Stimulated activated naive CD8-positive, alpha-beta T cell treated with anti-CD3 and anti-CD28 coated beads, Interleukin-15, Interleukin-2, amounts not matched to agents 100 U/mL and 50 U/mL, for 24 hours (primary cell): ENCODE measurements at regions not wholly inside any gene's neighbourhood (a gene's known extent, or its start where the extent isn't known, plus 50 kb on each side); places are given as distances from the start of the nearest gene placed in this dataset.
"Not testable (repeated sequence)": the region's sequence is repeated elsewhere in the genome, so short reads cannot be mapped to it uniquely, and the experiment has no call there.

ENCODE experiments used
- ATAC-seq: fragments of 150-1000 bp; cut with Tn5 transposase; one replicate; pipeline ENCODE4 v1.10.0; 2021
- DNase-seq: peaks from one replicate; pipeline ENCODE4 v3.0.0; 2021

DNA sequence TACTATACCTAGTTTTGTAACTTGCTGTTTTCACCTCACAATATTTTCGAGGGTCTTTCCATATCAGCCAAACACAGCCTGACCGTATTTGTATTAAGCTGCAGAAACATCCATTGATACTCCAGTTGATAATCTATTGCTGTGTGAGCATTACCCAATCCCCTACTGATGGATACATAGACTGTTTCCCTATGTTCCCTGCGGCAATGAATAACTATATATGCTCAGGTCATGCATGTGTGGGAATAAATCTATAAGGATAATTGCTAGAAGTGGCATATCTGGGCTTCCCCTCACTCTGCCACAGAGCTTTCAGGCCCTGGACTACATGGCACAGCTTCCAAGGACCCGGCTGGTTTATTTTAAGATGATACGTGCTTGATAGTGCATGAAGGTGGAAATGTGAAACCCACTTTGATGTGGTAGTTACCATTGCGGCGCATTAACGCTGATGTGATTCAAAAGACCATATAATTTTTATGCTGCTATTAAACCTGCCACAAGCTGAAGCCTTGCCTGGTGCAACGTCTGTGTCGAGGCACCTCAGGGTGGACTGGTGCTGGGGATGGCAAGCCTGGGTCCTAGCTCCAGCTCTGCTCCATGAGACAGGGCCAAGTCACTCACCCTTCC lies 81.4 kb upstream of the KCNK12 start:
- ATAC-seq: no peak

DNA sequence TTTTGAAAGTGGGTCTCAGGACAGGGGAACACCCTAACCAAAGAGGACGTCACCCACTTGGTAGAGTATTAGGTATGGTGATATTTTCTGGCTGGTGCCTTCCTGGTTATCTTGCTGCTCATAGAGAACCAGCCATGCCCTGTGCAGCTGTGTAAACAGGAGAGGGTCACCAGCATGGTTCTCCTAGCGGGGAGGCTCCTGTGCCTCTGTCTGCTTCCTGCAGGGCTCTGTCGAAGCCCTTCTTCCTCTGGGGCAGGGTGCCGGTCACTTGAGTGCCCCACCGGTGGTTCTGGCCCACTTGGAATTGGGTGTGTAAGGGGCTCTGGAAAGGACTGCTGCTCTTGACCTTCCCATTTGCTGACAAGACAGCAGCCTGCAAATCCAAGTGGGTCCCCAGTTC lies 80.5 kb upstream of the KCNK12 start:
- ATAC-seq (no peak), DNase-seq (no peak)

More for the DNA sequence above, 81.4 kb upstream of the KCNK12 start:
- DNase-seq: no peak

DNA sequence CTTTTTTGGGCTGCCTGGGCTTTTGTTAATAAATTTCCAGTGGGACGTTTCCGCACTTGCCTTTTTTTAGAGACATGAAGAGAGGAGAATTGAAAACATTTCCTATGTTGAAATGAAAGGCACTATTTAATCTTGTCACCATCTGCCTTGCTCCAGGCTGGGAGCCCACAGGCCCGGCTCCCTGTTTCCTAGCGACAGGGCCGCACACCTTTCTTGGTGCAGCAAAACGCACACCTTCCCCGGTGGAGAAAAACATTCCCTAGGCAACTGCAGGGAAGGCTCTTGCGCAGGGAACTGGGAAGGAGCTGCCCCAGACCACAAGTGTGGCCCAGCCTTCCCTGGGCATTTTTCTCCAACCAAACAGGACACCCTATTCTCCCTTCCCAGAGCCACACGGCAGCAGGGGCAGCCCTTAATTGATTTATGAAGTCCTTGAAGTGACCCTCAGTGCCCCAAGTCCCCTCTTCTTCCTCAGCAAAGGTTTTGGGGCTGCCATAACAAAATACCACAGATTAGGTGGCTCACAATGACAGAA lies 79.3 kb upstream of the KCNK12 start:
- no peak for DNase-seq
- no peak for ATAC-seq

DNA sequence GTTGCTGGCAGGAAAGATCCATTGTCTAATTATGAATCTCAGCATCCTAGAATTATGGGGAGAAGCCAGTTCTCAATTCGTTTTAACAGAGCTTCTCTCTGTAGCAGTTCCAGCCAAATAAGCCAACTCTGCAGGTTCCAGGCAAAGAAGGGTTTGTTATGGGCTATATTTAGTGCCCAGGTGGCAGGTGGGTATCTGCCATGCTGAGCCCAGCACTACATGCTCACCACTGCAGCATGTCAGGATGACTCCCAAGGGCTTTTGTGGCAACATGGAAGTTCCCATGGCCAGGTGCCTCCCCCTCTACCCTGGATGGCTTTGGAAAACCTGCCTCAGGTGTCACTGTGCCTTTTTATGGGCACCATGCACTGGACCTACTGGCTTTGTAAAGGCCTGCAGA lies 74.5 kb upstream of the KCNK12 start:
- DNase-seq: no peak

DNA sequence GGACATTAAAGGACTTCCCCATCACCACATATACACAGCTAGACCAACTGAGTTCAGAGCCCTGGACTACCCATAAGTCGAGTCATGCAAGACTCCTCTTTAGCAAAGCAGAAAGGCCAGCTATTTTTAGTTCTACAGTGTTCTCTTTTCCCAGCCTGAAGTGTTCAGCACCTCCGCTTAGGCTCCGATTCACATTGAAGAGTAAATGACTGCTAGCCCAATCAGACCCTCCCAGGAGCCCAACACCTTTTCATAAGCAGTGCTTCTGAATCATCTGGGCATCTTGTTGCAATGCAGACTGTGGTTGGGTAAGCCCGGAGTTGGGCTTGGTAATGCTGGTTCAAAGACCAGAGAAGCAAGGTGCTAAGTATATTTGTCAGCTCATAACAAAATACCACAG lies 73.6 kb upstream of the KCNK12 start:
- ATAC-seq (no peak), DNase-seq (no peak)

More for the DNA sequence above, 74.5 kb upstream of the KCNK12 start:
- ATAC-seq: no peak

DNA sequence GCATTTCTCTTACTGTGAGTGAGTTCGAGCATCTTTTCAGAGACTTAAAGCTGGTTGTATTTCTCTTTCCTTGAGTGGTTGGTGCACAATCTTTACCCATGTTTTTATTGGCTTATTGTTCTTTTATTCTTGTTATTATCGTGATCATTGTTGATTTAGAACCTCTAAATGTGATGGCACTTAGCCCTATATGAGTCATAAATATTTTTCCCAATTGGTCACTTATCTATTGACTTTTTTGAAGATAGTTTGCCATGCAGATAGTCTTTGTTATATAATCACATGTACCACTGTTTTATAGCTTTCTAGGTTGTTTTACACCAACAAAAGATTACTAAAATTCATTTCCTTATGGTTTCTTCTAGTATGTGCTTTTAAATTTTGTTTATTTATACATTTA lies 70.6 kb upstream of the KCNK12 start:
- ATAC-seq: no peak

DNA sequence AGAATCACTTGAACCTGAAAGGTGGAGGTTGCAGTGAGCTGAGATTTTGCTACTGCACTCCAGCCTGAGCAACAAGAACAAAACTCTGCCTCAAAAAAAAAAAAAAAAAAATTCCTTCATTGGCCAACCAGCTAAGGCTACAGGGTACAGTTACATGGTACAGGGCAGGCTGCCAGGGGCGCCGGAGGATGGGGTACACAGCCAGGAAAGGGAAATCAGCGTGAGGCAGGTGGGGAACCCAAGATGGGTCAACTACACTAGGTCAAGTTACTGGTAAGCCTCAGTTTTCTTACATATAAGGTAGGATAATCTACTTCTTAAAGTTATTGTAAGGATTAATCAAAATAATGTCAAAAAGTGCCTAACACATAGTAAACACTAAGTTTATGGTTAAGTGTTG lies 69.6 kb upstream of the KCNK12 start:
- no peak for DNase-seq
- ATAC-seq: no peak

More for the DNA sequence above, 70.6 kb upstream of the KCNK12 start:
- no peak for DNase-seq

DNA sequence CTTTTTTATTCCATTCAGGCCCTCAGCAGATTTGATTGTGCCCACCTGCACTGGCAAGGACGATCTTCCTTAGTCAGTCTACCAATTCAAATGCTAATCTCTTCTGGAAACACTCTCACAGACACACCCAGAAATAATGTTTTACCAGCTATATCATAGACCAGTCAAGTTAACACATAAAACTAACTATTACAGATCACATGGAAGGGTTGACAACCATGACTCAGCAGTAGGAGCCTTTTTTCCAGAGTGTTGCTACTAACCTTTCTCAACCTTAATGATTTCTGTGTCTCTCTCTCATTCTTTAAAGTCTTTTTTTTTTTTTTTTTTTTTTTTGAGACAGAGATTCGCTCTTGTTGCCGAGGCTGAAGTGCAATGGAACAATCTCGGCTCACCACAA lies 68.7 kb upstream of the KCNK12 start:
- no peak for ATAC-seq
- DNase-seq: no peak

DNA sequence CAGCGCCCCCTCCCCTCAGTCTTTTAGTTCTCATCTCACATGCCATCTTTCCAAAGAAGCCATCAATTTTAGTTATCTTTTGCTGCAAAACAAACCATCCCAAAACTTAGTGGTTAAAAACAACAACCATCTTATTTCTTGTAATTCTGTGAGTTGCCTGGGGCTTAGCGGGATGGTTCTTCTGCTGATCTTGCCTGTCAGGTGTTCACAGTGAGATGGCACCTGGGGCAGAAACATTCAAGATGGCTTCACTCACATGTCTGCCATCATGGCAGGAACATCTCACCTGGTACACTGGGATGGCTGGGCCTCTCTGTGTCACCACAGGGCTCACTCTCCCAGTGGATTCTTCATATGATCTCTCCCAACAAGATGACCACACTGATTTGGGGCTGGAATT lies 67.6 kb upstream of the KCNK12 start:
- ATAC-seq: no peak
- DNase-seq: no peak

DNA sequence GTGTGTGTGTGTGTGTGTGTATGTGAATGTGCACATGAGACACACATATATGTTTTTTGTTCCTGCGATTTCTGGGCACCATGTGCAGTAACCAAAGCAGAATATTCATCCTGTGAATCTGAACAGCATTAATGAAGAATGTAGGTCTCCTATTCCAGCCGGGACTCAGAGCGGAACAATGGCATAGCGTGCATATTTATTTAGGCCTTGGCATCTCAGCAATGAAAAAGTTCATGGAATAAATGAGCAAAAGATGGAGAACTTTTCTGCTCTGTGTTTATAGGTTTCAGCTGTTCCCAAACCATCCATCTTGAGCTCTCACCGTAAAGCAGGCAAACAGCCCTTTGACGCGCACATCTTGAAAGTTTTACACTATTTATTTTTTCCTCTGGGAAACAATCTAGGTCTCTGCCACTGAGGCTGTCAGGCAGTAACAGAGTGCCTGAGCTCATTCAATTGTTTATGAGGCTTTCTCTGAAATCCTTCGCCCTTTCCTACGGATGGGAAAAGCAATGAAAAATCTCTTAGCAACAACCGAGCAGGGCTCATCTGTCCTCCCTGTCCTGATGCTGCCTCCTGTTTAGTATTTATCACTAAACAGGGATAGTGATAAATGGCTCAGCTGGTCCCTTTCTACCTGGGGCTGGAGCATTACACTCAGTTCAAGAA lies 65.9 kb upstream of the KCNK12 start:
- no peak for DNase-seq

DNA sequence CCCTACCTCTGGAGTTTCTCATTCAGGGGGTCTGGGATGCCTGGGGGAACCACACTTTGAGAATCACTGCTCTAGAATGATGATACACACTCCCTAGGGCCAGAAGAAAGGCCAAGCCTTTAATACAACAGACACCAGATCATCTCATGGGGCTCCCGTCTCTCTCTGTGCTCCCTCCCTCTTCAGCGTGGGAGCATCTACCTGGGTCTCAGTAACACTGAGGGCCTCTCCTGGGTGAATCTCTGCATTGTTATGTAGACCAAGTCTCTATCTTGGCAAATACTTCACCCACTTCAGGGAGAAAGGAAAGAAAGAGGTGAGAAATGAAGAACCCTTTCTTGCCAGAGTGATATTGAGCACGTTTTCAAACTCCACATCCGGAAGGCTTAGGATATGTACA lies 65.4 kb upstream of the KCNK12 start:
- ATAC-seq: no peak
- no peak for DNase-seq

More for the DNA sequence above, 65.9 kb upstream of the KCNK12 start:
- ATAC-seq: no peak

DNA sequence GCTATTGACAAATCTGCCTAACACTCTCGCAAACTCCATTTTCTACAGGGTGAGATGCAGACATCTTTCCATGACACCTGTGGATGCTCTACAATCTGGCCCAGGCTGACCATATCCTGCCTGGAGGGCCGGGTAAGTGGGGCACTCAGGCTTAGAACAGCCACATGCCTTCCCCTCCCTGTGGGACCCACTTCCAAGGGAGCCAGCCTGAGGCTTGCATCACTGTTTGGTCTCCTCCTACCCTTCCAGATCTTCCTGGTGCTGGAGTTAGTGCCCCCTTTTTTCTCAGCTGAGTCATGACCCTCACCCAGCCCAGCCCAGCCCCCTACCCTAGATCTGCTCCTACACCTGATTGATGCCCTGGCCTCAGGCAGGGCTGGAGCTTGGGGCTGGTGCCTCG lies 62.0 kb upstream of the KCNK12 start:
- DNase-seq: no peak

DNA sequence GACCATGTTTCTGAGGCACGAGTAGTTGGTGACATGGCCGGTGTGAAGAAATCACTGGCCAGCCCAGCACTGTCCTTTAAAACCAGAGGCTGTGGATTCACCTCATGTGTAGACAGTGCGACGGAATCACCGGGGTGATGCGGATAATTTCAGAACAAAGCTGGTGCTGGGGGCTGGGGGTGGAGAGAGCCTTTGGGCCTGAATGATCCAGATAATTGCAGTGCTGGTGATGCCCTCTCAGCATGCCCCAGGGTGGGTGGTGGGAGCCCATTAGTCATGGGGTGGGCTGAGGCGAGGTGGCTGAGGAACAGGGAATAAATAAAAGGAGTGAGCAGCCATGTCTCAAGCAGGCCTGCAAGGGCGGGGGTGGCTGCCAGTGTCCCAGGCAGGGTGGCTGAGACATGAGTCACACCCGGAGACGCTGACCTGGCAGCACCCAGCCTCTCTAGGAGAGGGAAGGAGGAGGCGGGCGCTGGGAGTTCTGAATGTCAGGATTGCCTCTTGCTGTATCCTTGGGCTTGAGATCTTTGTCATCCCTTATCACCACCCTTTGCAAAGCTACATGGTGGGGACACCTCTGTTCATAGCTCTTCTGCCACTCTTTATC lies 61.1 kb upstream of the KCNK12 start:
- DNase-seq (no peak), ATAC-seq (no peak)

More for the DNA sequence above, 62.0 kb upstream of the KCNK12 start:
- no peak for ATAC-seq

DNA sequence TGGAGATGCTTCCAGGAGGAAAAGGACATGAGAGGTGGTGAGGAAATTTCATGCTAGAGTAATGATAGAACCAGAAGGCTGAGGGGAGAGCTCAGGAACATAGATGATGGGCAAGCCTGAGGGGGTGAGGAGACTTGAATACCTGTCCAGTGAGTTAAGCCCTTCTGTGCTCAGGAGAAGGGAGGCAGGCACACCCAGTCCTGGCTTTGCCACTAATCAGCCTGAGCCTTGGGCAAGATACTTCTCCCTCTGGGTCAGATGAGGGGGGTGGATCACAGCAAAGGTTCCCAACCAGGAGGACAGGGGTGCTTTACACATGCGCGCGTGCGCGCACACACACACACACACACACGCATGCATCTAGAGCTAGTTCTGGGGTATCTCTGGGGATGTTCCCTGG lies 60.5 kb upstream of the KCNK12 start:
- no peak for DNase-seq
- no peak for ATAC-seq

DNA sequence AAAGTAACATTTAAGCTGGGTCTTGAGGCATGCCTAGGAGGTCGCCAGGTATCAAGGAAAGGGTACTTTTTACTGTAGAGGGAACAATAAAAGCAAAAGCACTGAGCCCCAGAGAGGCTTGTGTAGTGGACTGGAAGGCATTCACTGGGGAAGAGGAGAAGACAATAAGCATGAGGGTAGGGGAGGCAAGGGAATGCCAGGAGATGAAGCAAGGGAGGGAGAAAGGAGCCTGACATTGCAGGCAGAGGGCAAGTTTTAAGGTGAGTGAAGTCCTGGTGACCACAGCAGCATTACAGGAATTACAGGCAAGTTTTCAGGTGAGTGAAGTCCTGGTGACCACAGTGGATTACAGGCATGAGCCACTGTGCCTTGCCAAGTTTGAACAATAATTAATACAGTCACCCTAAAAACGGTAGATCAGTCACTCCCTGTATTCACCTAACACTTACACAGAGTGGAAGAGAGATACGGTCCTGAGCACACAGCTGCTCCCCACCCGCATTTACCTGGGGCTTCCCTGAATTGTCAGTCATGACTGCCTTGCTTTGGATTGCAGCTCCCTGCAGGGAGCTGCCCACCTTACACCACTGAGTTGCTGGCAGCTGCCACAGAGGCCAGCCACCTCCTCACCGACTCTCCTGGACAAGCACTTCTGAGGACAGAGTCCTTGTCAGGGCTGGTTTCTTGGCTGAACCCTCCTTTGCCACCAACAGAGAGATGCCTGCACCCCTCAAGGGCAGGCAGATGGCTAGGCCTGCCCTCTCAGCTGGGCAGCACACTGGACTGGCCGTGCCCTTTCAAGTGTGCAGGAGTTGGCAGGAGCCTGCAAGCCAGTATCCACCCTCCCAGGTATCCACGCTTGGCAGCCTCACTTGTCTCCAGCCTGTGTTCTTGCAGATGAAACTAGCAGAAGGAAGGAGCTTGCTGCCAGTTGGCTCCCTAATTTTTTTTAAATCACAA lies 59.0 kb upstream of the KCNK12 start:
- DNase-seq: no peak

DNA sequence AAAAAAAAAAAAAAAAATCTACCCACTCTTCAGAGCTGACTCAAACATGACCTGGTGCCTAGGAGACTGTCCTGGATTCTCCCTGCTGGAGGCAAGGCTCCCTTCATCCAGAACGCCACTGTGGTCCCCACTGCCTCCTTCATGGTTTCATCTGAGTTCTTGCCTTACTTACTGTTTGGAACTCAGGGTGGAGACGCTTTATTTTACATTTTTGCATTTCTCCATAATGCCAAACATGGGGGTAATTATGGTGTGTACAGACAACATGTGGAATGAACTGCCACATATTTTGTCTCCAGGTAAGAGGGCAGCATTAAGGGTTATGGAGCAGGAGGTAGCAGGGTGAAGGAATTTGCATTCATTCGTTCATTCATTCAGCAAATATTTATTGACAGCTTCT lies 58.1 kb upstream of the KCNK12 start:
- DNase-seq: no peak

More for the DNA sequence above, 59.0 kb upstream of the KCNK12 start:
- ATAC-seq: no peak

DNA sequence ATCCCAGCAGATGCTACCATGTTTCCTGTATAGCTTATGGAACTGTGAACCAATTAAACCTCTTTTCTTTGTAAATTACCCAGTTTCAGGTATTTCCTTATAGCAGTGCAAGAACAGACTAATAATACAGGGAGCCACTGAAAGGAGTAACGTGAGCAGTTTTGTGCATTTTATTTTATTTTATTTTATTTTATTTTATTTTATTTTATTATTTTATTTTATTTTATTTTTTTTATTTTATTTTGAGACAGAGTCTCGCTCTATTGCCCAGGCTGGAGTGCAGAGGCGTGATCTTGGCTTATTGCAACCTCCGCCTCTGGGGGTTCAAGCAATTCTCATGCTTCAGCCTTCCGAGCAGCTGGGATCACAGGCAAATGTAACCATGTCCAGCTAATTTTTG lies 55.9 kb upstream of the KCNK12 start:
- DNase-seq (no peak), ATAC-seq (no peak)

More for the DNA sequence above, 58.1 kb upstream of the KCNK12 start:
- ATAC-seq: no peak

DNA sequence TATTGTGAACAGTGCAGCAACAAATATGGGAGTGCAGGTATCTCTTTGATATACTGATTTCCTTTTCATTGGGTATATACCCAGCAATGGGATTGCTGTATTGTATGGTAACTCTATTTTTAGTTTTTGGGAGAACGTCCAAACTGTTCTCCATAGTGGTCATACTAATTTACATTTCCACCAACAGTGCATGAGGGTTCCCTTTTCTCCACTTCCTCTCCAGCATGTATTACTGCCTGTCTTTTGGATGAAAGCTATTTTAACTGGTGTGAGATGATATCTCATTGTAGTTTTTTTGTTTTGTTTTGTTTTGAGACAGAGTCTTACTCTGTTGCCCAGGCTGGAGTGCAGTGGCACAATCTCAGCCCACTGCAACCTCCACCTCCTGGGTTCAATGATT lies 52.4 kb upstream of the KCNK12 start:
- not testable (repeated sequence) for ATAC-seq, DNase-seq

DNA sequence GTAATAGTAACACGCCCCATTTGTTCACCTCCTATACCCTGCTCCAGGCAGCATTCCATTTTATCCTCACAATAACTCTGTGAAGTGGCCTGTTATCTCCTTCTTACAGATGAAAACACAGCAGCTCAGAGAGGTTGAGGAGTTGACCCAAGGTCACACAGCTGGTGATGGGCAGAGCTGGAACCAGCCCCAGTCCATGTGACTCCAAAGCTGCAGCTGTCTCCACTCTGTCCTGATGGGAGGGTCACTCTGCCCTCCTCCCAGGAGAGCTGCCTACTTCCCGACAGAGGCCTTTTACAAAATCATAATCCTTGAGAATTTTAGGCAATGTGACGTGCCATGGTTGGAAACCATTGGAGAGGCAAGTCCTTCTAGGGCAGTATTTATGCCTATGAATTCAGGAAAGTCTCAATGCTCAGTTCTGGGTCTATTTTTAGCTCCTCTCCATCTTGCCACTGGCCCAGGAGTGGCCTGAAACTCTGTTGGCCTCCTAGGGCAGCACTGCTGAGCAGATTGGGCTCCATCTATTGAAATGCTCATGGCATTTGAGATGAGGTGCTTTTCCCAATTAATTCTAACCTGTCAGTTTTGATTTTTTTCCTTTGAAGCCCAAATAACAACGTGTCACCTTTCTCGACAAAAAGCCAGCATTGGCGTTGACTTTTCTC lies 50.1 kb upstream of the KCNK12 start:
- DNase-seq (no peak), ATAC-seq (no peak)
